CD4-positive, alpha-beta T cell treated with Interleukin-21 for 1 hour (primary cell): ENCODE measurements at regions not wholly inside any gene's neighbourhood (a gene's known extent, or its start where the extent isn't known, plus 50 kb on each side); places are given as distances from the start of the nearest gene placed in this dataset.

Experiments
- DNase-seq: peaks from one replicate; pipeline ENCODE4 v3.0.0-alpha.2; 2020

DNA sequence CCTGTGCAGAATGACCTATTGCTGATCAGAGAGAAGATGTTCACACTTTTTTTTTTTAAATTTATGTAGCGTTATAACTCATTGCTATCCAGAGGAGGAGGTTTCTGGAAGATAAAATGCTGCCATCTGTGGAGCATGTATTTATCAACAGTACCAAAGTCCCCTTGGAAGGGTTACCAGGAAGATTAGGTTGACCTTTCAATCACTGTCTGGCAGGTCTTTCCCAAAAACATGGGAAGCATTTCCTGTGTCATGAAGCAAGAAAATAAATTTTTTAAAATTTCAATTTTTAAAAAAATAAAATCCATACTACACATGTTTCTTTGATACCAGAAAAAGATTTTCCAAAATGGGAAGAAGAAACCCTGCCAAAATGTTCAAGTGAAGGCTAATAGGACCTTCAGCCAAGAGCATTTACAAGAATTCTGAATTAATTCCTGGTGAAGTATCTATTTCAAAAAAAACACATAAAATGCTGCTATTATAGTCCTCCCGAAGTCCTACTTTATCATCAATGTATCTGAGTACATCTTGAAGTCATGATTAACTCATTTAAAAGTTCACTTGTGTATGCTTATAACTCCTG, 143.9 kb upstream of the RND3 start:
- no peak for DNase-seq

DNA sequence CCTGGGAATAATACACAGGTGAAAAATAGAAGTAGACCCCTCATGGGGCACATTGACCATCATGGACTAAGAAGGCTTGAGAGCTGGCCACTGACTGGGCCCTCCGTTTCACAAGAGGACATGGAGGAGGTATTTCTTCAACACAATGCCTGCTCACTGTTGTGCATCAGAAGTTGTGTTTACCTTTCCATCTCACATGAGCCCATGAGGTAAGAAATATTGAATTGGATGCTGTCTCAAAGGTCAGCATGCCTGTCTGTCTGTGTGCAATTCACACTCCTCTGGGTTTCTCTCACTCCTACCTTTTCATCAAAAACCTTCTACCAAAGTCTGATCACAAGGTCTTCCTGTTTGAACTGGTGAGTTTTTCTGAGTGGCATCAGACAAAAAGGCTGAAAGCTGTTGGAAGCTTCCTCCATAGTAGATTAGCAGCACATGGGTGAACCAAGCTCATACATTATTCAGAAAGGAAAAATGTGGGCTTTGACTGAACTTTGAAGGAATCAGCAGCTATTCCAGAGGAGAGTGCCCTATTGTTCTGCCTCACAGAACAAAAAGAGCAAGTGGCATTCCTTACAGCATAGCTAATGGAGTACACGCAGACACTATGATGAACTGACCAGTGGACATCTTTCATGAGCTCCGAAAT, 143.2 kb upstream of the RND3 start:
- no peak for DNase-seq

DNA sequence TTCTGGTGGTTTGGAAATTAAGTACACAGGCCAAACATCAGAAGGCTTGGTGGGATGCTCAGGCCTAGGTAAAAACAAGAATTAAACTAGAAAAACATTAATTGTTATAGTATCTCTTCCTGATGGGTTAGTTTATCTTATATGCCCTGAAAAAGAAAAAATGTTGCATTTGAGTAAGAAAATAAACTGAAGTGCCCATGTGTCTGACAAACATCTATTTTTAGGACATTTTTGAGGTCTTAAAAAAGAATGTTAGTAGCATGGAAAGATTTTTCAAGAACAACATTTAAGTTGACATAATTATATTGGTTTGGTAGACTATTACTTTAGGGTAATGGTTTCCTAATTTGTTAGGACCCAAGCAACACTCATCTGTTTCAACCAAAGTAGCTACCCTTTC, 140.1 kb upstream of the RND3 start:
- no peak for DNase-seq

DNA sequence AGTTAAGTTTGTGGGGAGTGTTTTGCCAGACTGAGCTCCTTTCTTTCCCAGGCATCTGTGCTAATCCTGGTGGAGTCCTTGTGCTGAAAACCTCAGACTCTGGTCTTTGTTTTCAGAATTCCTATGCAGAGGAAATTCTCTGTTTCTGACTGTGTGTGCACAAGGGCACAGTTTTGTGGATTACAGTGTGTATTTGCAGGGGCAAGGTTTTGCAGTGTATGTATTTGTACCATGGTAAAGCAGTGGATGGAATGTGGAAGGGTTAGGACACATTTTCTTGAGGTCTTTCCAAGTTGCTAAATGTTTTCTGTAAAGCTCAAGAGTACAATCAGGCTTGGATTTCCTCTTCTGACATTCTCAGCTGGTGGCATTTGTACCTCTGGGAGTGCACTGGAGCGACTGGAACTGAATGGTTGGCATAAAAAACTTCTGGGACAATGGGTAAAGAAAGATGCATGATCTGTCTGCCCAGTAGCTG, 139.5 kb upstream of the RND3 start:
- no peak for DNase-seq

DNA sequence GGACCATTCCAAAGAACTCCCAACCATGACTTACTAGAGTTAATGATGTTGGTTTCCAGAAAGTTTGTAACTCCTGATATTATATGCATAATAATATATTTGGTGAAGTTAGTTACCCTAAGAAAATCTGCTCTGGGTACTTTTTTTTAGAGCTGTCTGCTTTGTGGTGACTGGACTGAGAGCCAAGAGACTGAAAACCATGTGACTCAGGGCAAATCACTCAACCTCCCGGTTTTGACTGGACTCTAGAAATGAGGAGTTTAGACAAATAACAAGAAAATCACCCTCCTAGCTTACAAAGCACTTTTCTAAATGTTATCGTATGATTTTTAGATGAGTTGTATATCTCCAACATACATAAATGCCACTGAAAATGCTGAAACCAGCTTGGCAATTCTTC, 138.3 kb upstream of the RND3 start:
- DNase-seq, result no peak

DNA sequence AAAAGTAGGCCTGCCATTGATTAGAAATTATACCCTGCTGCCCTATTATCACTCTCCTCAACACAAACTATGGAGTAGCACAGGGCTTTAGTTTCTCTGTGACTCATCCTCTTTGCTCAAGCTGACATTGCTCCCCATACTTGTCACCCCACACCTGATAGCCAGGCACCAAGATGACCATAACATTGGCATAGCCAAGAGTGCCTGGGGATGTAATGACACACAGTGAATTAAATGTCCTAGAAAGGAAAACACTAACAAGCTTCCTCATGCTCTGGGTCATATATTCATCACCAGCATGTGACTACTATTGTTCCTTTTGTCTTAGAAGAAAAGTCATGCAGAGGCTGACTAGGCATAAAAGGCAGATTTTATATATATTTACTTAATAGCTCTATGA, 137.8 kb upstream of the RND3 start:
- no peak for DNase-seq

DNA sequence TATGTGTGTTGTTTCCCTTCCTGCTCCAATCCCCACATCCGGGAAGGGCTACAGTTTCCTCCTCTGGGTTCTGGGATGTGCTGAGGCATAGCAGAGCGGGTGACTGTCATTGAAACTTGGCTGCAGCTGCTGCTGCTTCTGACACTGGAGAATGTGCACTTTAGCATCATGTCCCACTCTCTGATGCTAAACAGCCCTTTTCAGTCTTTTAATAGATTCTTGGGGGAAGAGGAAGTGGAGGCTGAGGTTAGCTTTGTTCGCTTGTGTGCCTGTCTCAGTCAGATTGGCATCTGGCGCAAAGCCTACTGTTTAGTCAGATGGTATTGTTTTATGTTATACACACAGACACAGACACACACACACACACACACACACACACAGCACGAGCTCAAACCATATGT, 136.5 kb upstream of the RND3 start:
- no peak for DNase-seq

DNA sequence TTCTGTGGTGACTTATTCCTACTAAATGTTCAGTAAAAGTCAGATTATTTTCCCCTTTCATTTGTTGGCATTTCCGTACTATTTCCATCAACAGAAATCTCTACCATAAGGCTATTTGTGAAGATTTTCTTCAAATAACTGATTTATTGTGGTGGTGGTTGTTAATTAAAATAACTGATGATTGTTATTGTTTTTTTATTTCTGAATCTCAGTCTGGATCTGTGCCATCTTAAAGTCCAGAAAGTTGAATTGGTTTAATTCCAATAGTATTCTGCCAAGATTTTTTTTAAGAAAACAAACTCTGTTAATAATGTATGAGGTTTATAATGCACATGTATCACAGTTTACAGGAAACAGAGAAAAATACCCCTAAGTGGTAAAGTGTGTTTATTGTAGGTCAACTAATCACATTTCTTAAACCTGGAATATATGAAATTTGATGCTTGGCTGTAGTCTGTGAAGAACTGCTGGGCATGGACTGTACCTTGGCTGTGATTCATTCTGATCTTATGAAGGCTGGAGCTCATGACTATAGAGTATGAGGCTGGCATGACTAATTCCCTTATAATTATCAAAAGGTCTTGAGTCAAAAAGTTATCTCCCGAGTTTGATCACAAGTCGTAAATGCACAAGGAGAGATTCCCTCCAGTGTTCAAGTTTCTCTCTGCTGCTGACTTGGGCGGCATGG, 134.2 kb upstream of the RND3 start:
- DNase-seq, result no peak

DNA sequence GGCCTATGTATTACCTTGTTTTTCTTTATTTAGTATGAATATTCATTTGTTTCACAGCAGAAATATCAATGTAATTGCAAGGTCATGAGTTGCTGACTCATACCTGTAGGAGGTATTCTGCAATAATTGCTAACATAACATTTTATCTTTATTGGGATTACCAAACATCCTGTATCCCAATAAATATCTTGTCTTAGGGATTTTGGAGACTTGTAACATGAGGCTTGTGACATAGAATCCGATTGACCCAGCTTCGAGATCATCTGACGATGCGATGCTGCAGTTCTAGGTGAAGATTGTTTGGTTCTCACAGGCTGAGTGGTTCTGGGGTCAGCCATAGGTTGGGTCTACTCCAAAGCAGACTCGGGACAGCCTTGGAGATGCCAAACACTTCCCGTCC, 133.4 kb upstream of the RND3 start:
- no peak for DNase-seq

DNA sequence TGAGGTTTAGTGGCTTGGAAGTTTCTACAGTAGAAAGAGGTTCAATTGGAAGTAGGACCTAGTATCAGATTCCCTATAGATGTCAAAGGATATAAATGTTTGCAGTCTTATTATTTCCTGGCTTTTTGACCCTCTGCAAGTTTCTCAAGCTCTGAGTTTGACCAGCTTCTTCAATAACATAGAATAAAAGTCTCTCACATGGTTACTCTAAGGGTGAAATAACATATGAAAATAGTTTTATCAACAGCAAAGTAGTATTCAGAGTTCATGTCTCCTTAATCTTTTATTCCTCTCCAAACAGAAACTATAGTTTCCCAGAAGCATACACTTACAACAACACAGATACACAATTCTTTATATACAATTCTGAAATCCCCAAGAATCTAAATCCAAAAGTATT, 132.9 kb upstream of the RND3 start:
- DNase-seq, result no peak

DNA sequence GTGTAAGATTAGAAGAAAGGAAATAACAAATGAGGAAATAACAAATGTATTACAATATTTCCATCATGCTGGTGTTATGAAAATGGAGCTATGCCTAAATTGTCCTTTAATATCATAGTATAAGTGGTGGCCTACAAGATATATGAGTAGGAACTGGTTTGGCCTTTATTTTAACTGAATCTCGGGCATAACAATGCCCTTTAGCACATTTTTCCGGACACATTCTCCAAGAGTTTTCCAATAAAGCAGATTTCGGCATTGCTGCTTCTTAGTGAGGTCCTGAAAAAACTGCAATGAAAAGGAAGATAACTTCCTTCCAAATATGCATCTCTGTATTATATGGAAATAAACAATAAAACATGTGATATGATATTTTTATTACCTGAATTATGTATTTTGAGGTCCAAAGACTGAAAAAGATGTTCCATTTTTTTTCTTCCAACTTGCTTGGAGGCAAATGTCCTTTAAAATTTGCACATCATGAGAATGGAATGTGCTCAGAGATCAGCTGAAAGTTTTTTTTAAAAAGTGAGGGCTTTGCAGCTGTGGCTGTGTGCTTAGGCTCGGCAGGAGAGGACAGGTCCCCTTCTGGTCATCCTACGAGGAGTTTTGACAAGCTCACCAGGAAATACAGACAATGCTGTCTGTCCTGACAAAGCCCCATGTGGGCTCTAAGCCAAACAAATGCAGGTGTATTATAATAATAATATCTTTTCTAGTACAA, 132.3 kb upstream of the RND3 start:
- DNase-seq, result no peak

DNA sequence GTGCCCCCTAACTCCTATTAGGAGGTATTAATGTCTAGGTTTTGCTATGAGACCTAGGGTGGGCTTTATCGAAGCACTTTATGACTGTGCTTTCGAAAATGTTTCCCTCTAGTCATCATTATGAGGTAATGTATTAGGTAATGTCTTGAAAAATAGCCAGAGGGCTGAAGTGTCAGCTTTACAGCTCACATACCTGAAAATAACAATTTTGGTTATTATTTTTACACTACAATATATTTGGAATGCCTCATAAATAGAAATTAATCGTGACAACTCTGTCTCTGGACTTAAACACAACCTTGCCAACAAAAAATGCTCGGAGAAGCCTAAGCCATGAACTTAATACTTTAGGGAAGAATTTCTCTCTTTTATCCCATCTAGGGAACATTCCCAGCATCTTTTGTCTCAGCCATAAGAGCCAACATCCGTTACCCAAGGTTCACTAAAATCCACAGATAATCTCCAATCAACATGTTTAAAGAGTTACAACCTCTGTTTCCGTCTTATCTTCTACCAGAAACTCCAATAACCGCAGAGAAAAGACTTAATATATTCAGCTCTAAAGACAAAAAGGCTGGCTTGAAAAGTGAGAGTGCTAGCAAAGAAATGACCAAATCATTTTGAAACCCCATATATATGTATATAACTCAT, 130.9 kb upstream of the RND3 start:
- no peak for DNase-seq

DNA sequence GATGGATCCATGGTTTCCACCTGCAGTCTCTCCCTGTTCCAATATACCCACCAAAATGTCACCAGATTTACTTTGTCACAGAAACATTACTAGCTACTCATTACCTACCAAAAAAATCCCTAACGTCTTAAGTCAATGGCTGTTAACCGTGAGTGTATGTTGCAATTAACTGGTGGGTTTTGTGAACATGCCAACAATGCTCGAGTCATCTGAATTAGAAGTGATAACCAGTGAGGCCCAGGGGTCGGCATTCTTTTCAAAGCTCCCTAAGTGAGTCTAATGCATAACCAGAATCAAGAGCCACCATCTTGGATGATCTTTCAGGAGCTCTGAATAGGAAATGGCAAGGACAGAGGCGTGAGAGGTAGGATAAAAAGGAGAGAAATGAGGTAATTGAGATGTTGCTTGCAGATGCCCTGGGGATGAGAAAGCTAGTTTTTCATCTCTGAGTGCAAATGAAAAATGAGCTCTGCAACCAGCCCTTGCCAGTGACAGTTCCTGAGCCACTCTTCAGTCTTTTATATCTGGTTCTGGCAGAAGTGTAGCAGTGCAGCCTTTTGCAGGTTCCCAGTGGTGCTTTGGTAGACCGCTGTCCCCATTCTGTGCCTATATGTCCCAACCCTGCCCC, 130.0 kb upstream of the RND3 start:
- no peak for DNase-seq

DNA sequence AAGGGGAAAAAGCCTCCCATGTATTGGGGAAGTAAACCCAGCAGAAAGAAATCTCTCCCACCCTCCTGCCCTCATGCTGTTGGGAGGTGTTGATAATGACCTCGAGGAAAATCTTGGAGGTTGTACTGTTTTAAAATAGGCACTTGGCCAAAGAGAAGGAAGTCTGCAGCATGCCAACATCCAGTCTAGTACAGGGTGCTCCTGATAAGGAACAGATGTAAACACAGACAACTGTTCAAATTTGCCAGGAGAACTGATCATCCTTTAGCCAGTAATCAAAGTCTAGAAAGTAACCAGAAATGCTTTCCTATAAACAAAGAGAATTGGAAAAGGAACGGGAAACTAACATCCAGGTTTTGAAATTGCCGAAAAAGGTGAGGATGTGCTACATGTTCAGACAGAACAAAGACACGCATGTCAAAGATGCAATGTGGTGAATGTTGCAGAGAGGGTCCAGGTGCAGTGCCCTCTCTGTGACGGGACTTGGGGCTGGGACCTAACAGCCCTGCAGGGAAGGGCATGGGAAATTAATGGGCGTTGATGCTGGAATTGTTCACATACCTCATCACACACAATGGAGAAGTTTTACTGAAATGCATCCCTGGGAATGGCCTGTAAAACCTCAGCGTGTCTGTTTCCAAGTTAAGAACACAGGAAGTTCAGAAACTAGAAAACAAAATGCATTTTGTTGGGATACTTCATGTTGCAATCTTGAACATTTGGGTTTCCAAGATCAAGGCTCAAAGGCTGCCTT, 125.7 kb upstream of the RND3 start:
- DNase-seq, result no peak

DNA sequence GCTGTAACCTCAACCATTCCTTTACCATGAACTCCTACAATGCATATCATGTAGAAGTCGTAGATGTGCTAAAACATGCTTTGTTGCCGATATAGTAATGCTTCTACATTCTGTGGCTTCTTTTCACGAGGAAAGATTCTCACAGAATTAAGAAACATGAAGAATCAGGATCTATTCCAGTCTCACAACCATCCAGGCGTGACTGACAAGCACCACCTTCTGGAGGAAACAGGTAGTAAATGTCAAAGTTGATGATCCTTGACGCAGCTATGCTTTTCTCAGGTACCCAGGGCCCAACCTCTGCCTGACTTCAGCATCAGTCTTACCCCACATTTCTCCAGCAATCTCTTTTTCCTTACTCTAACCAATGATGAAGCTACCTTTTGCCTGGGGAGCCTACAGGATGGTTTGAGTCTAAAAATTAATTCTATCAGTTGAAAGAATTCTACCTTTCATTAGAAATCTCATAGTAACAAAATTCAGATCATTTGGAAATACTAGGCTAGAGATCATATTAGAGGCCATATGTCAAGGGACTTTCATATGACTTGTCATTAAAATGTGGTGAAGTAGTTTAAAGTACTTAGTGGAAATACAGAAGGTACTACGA, 123.3 kb upstream of the RND3 start:
- DNase-seq, result no peak

DNA sequence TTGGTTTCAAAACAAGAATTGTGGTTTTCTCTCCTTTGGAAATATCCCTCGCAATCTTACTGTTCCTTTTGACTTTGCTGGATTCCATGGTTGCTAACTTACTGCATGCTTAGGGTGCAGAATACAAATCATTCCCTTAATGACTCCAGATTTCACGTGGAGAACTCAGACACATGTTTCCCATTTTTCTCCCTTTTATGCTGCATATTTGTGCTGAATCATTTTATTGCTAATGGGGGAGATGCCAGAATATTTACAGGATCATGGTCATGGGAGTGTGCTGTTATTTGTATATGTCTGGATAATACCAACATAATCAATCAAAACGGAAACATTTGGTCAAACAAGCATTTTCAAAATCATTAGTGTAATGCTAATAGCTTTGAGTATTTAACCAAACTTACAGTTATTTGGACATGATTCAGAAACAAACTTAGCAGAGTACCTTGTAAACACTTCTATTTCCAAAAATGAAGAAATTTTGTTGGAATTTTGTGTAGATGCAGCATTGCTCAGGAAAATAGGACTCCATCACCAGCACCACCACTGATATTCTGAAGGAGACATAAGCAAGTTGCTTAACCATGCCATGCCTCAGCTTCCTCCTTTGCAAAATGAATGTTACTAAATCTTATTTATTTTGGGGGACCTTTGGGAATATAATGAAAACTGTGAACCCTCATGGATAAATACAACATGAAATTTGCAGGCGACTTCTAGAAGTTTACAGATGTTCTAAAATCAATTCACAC, 122.5 kb upstream of the RND3 start:
- no peak for DNase-seq

DNA sequence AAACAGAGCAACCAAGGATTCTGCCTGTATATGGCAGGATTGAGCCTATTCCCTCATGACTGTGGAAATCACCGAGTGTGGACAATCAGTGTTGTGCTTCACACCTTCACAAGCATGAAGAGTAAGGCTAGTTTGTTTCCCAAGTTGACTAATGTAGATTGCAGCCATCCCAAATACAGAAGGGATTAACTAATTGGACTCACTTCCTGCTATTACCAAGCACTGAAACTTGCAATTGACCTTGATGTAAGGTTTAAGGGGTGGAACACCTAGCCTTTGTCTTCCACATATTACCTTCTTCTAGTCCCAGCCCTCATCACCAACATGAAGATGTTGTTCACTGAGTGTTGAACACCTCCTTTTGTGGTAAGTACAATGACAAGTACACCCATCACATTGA, 120.9 kb upstream of the RND3 start:
- no peak for DNase-seq

DNA sequence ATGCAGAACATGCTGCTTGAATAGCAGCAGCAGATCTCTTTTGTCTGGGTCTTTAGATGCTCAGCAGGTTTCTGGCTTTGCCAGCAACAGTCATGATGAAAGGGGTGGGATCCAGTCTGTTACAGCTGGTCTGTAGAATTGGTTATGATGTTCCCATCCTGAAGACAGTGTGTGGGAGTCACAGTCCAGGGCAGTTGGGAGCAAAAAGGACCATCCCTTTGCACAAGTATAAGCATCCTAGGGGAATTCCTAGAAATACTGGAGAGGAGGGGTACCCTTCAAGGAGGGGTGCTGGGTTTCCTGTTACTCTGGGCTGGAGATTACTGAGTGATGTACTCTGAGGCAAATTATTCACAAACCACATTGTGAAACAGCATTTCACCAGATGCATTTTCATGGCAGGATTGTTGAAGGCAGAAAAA, 119.9 kb upstream of the RND3 start:
- no peak for DNase-seq

DNA sequence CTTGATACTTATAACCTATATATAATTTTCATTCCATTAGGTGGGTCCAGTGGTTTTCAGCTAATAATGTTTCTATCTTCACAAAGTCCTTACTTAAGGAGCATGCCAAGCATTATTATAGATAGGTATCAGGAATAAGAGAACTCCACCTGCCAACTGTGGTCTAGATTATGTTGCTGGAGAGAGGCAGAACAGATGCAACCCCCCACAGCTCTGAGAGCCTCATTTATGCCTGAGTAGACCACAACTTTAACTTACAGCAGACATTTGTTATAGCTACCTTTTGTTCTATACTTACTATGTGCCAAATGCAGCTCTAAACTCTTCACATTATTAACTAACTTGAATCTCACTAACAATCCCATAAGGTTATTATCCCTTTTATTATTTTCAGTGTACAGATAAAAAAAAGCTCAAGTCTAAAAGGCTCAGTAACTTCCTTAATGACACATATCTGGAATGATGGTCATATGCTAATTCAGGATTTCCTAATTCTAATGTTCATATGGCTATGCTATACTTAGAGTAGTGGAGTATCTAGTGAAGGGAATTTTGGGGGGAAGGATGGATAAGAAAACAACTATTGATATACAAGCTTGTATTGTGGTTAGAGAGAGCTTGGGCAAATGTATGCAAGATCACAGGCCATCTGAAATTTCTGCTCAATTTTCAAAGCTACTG, 119.1 kb upstream of the RND3 start:
- no peak for DNase-seq

DNA sequence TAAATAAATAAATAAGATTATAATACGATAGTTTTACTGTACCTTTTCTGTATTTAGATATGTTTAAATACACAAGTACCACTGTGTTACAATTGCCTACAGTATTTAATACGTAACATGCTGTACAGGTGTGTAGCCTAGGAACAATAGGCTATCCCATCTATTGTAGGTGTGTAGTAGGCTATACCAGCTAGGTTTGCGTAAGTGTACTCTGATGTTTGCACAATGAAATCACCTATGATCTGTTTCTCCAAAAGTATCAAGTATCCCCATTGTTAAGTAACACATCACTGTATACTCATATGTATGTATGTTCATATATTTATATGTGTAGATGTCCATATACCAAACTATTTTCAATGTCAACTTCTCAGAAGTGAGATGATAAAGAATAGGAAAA, 118.2 kb upstream of the RND3 start:
- DNase-seq, result no peak
